Dendritic cell treated with granulocyte-macrophage colony-stimulating factor and Interleukin-4, amounts not matched to agents 40 ng/mL and 50 ng/mL, for 4 days (primary cell): ENCODE measurements at regions not wholly inside any gene's neighbourhood (a gene's known extent, or its start where the extent isn't known, plus 50 kb on each side); places are given as distances from the start of the nearest gene placed in this dataset.

Source experiments
- H3K27ac Mint-ChIP-seq: one replicate; pipeline ENCODE4 v1.8.0; 2022; ENCODE audit warnings: mild to moderate bottlenecking, mixed read lengths
- H3K27me3 Mint-ChIP-seq: one replicate; pipeline ENCODE4 v1.8.0; 2022; ENCODE audit warnings: mild to moderate bottlenecking, mixed read lengths
- H3K36me3 Mint-ChIP-seq: one replicate; pipeline ENCODE4 v1.8.0; 2022; ENCODE audit warnings: low read depth, mixed read lengths
- H3K4me1 Mint-ChIP-seq: one replicate; pipeline ENCODE4 v1.8.0; 2022; ENCODE audit warnings: low read depth, mixed read lengths
- H3K4me3 Mint-ChIP-seq: one replicate; pipeline ENCODE4 v1.8.0; 2022; ENCODE audit warnings: mild to moderate bottlenecking, moderate library complexity, mixed read lengths
- H3K9me3 Mint-ChIP-seq: one replicate; pipeline ENCODE4 v1.8.0; 2022; ENCODE audit warnings: mixed read lengths
- intact Hi-C: fragments of 100-400 bp; cut with micrococcal nuclease; formaldehyde crosslinking; loops from one replicate; pipeline ENCODE4 v1.15.0; 2022

GRCh38 chr5:107782561-107783169, 111.9 kb upstream of the EFNA5 start:
- no peaks in the 10 kb centered on the region for H3K36me3 Mint-ChIP-seq
- H3K4me3 Mint-ChIP-seq: no peak overlapping the region
- no peaks in the 10 kb centered on the region for H3K27me3 Mint-ChIP-seq
- intact Hi-C loops: no loop called here
- no peaks in the 10 kb centered on the region for H3K4me1 Mint-ChIP-seq
- no peak overlapping the region for H3K27ac Mint-ChIP-seq
- H3K9me3 Mint-ChIP-seq: peaks cover 8% of the 10 kb centered on the region

- Mint-ChIP-seq H3K9me3 (peaks cover 15% of the 10 kb centered on the region), H3K27me3 (no peaks in the 10 kb centered on the region), H3K4me1 (no peaks in the 10 kb centered on the region), H3K27ac (no peak overlapping the region), H3K36me3 (no peaks in the 10 kb centered on the region), H3K4me3 (no peak overlapping the region)
- intact Hi-C loops: no loop called here
Measured at GRCh38 chr5:107781451-107781850, 110.7 kb upstream of the EFNA5 start.

- no peaks in the 10 kb centered on the region for H3K27me3 Mint-ChIP-seq
- peaks cover 9% of the 10 kb centered on the region for H3K9me3 Mint-ChIP-seq
- H3K4me3 Mint-ChIP-seq: no peak overlapping the region
- H3K4me1 Mint-ChIP-seq: no peaks in the 10 kb centered on the region
- H3K27ac Mint-ChIP-seq: no peak overlapping the region
- no peaks in the 10 kb centered on the region for H3K36me3 Mint-ChIP-seq
- intact Hi-C loops: no loop called here
Measured at GRCh38 chr5:107779437-107779836, 108.7 kb upstream of the EFNA5 start.

- Mint-ChIP-seq H3K4me3 (no peak overlapping the region), H3K27me3 (no peaks in the 10 kb centered on the region), H3K9me3 (peaks cover 9% of the 10 kb centered on the region), H3K4me1 (no peaks in the 10 kb centered on the region), H3K27ac (no peak overlapping the region), H3K36me3 (no peaks in the 10 kb centered on the region)
- intact Hi-C loops: no loop called here
Measured at GRCh38 chr5:107778647-107779046, 107.9 kb upstream of the EFNA5 start.

GRCh38 chr5:107776922-107777740, 106.4 kb upstream of the EFNA5 start:
- intact Hi-C loops: no loop called here
- no peaks in the 10 kb centered on the region for H3K4me1 Mint-ChIP-seq
- H3K27ac Mint-ChIP-seq: no peak overlapping the region
- peaks cover 9% of the 10 kb centered on the region for H3K9me3 Mint-ChIP-seq
- H3K27me3 Mint-ChIP-seq: no peaks in the 10 kb centered on the region
- H3K36me3 Mint-ChIP-seq: no peaks in the 10 kb centered on the region
- H3K4me3 Mint-ChIP-seq: no peak overlapping the region

GRCh38 chr5:107776506-107776905, 105.8 kb upstream of the EFNA5 start:
- H3K27me3 Mint-ChIP-seq: no peaks in the 10 kb centered on the region
- H3K36me3 Mint-ChIP-seq: no peaks in the 10 kb centered on the region
- intact Hi-C loops: no loop called here
- no peaks in the 10 kb centered on the region for H3K4me1 Mint-ChIP-seq
- no peak overlapping the region for H3K27ac Mint-ChIP-seq
- peaks cover 9% of the 10 kb centered on the region for H3K9me3 Mint-ChIP-seq
- H3K4me3 Mint-ChIP-seq: no peak overlapping the region

- H3K36me3 Mint-ChIP-seq: no peaks in the 10 kb centered on the region
- no peak overlapping the region for H3K27ac Mint-ChIP-seq
- intact Hi-C loops: no loop called here
- H3K9me3 Mint-ChIP-seq: peaks cover 9% of the 10 kb centered on the region
- H3K4me3 Mint-ChIP-seq: no peak overlapping the region
- H3K4me1 Mint-ChIP-seq: no peaks in the 10 kb centered on the region
- H3K27me3 Mint-ChIP-seq: no peaks in the 10 kb centered on the region
Measured at GRCh38 chr5:107774316-107774715, 103.6 kb upstream of the EFNA5 start.

- Mint-ChIP-seq H3K4me3 (no peak overlapping the region), H3K9me3 (peaks cover 9% of the 10 kb centered on the region), H3K27ac (no peak overlapping the region), H3K4me1 (no peaks in the 10 kb centered on the region), H3K36me3 (no peaks in the 10 kb centered on the region), H3K27me3 (no peaks in the 10 kb centered on the region)
- intact Hi-C loops: no loop called here
Measured at GRCh38 chr5:107773479-107773878, 102.7 kb upstream of the EFNA5 start.

- intact Hi-C loops: no loop called here
- no peaks in the 10 kb centered on the region for H3K36me3 Mint-ChIP-seq
- no peaks in the 10 kb centered on the region for H3K4me1 Mint-ChIP-seq
- H3K27ac Mint-ChIP-seq: no peak overlapping the region
- peaks cover 9% of the 10 kb centered on the region for H3K9me3 Mint-ChIP-seq
- no peaks in the 10 kb centered on the region for H3K27me3 Mint-ChIP-seq
- H3K4me3 Mint-ChIP-seq: no peak overlapping the region
Measured at GRCh38 chr5:107772418-107773310, 101.9 kb upstream of the EFNA5 start.

GRCh38 chr5:107771926-107772325, 101.2 kb upstream of the EFNA5 start:
- H3K4me1 Mint-ChIP-seq: no peaks in the 10 kb centered on the region
- no peak overlapping the region for H3K27ac Mint-ChIP-seq
- intact Hi-C loops: no loop called here
- no peaks in the 10 kb centered on the region for H3K27me3 Mint-ChIP-seq
- H3K4me3 Mint-ChIP-seq: no peak overlapping the region
- H3K36me3 Mint-ChIP-seq: no peaks in the 10 kb centered on the region
- peaks cover 7% of the 10 kb centered on the region for H3K9me3 Mint-ChIP-seq

- H3K4me3 Mint-ChIP-seq: no peak overlapping the region
Measured at GRCh38 chr5:107770051-107770450, 99.3 kb upstream of the EFNA5 start.

GRCh38 chr5:107769519-107769918, 98.8 kb upstream of the EFNA5 start:
- no peak overlapping the region for H3K4me3 Mint-ChIP-seq
- no peaks in the 10 kb centered on the region for H3K9me3 Mint-ChIP-seq

More at GRCh38 chr5:107770051-107770450, 99.3 kb upstream of the EFNA5 start:
- Mint-ChIP-seq H3K36me3 (no peaks in the 10 kb centered on the region), H3K27me3 (no peaks in the 10 kb centered on the region), H3K9me3 (no peaks in the 10 kb centered on the region), H3K27ac (no peak overlapping the region), H3K4me1 (no peaks in the 10 kb centered on the region)
- intact Hi-C loops: no loop called here

GRCh38 chr5:107766972-107767371, 96.2 kb upstream of the EFNA5 start:
- Mint-ChIP-seq H3K36me3 (no peaks in the 10 kb centered on the region), H3K9me3 (no peaks in the 10 kb centered on the region), H3K4me3 (no peak overlapping the region), H3K4me1 (no peaks in the 10 kb centered on the region), H3K27ac (no peak overlapping the region), H3K27me3 (no peaks in the 10 kb centered on the region)
- intact Hi-C loops: no loop called here

More at GRCh38 chr5:107769519-107769918, 98.8 kb upstream of the EFNA5 start:
- H3K27ac Mint-ChIP-seq: no peak overlapping the region
- no peaks in the 10 kb centered on the region for H3K4me1 Mint-ChIP-seq
- intact Hi-C loops: no loop called here
- H3K36me3 Mint-ChIP-seq: no peaks in the 10 kb centered on the region
- H3K27me3 Mint-ChIP-seq: no peaks in the 10 kb centered on the region

GRCh38 chr5:107766439-107766838, 95.7 kb upstream of the EFNA5 start:
- Mint-ChIP-seq H3K9me3 (no peaks in the 10 kb centered on the region), H3K4me1 (no peaks in the 10 kb centered on the region), H3K4me3 (no peak overlapping the region), H3K27me3 (no peaks in the 10 kb centered on the region), H3K36me3 (no peaks in the 10 kb centered on the region), H3K27ac (no peak overlapping the region)
- intact Hi-C loops: no loop called here
